K562 (cell line): ENCODE measurements at regions not wholly inside any gene's neighbourhood (a gene's known extent, or its start where the extent isn't known, plus 50 kb on each side); places are given as distances from the start of the nearest gene placed in this dataset.

Experiments used
- ATAC-seq: fragments of 200-7000 bp; cut with Tn5 transposase; 3 replicates; pipeline ENCODE4 v1.9.1; 2020; ENCODE audit warnings: moderate library complexity
- BruUV-seq: library from RNA; stranded (reverse); fragments of 400-500 nt; replicated peaks from 2 replicates; lab custom pipeline; 2021; lab: Mats Ljungman, UMichigan
- CTCF ChIA-PET: fragments of 300-600 bp; formaldehyde crosslinking; extraction: SDS; loops from one replicate; lab custom pipeline; 2021; ENCODE audit warnings: low intra/inter-chr PET ratio; lab: Yijun Ruan, JAX
- POLR2A ChIA-PET: fragments of 300-600, 350-650 bp; sonication (Branson Sonifier 250); formaldehyde crosslinking; extraction: SDS; loops from one replicate; lab custom pipeline; 2021; ENCODE audit warnings: antibody characterized with exemption, inconsistent platforms; lab: Yijun Ruan, JAX
- DNase-seq, 4 experiments: peaks; one replicate each; pipeline versions ENCODE4 v3.0.0 to v3.0.0-alpha.2; 2011 to 2018; ENCODE audit warnings: low spot score in 3 of 4, mixed read lengths in 3 of 4; ENCODE audit errors: extremely low read depth in 1 of 4
- FAIRE-seq: peaks from 2 replicates; lab custom pipeline; 2011; peaks lifted over from hg19 to GRCh38; lab: Jason Lieb, UNC
- H2AFZ ChIP-seq: 2 replicates; pipeline ENCODE4 v1.6.0; 2011; ENCODE audit warnings: low read depth, low read length, control low read depth, inconsistent platforms
- H3K27ac ChIP-seq: fragments of 200-600 bp; 3 replicates; pipeline ENCODE4 v1.8.0; 2011; ENCODE audit warnings: low read depth, mild to moderate bottlenecking, control low read depth, inconsistent platforms, low read length, moderate library complexity, mixed read lengths; ENCODE audit errors: extremely low read depth
- H3K27me3 ChIP-seq, 2 experiments: fragments of 300-600 bp in 1 of 2; 2 replicates in 1 of 2; 3 replicates in 1 of 2; pipeline versions ENCODE4 v1.6.0 to v1.8.0; 2011; ENCODE audit warnings: inconsistent platforms in 2 of 2, low read length in 2 of 2, mild to moderate bottlenecking in 1 of 2, mixed read lengths in 1 of 2, moderate library complexity in 1 of 2; ENCODE audit not compliant: control insufficient read depth in 2 of 2, insufficient read depth in 2 of 2
- H3K36me3 ChIP-seq: fragments of 300-600 bp; 3 replicates; pipeline ENCODE4 v1.8.0; 2011; ENCODE audit warnings: mild to moderate bottlenecking, low read length, inconsistent platforms; ENCODE audit not compliant: control insufficient read depth, insufficient read depth
- H3K4me1 ChIP-seq, 2 experiments: fragments of 200-600 bp in 1 of 2; replicated peaks in 1 of 2; 2 replicates in 1 of 2; 3 replicates in 1 of 2; pipeline versions ENCODE4 v1.5.1 to v1.8.0; 2011; ENCODE audit warnings: inconsistent platforms in 2 of 2, low read length in 2 of 2, mild to moderate bottlenecking in 1 of 2, mixed read lengths in 1 of 2, moderate library complexity in 1 of 2; ENCODE audit not compliant: control insufficient read depth in 2 of 2, insufficient read depth in 2 of 2
- H3K4me2 ChIP-seq: 2 replicates; pipeline ENCODE4 v1.6.1; 2011; ENCODE audit warnings: low read length, control low read depth, inconsistent platforms, mixed read lengths; ENCODE audit not compliant: insufficient read depth
- H3K4me3 ChIP-seq: fragments of 200-600 bp; sonication (generic), shearing (Covaris generic); 2 replicates; pipeline ENCODE4 v1.5.1; 2016; ENCODE audit warnings: control low read depth, inconsistent platforms
- H3K79me2 ChIP-seq: fragments of 200-600 bp; 3 replicates; pipeline ENCODE4 v1.8.0; 2011; ENCODE audit warnings: low read length, inconsistent platforms; ENCODE audit not compliant: control insufficient read depth, insufficient read depth
- H3K9ac ChIP-seq, 2 experiments: 2 replicates each; pipeline versions ENCODE4 v1.6.0 to v1.6.1; 2011; ENCODE audit warnings: low read depth in 2 of 2, low read length in 2 of 2, control low read depth in 1 of 2, inconsistent platforms in 1 of 2, mild to moderate bottlenecking in 1 of 2, mixed read lengths in 1 of 2; ENCODE audit not compliant: insufficient read depth in 1 of 2
- H3K9me1 ChIP-seq: one replicate; pipeline ENCODE4 v1.6.0; 2011; ENCODE audit warnings: inconsistent platforms, mild to moderate bottlenecking, low read length, moderate library complexity; ENCODE audit not compliant: control insufficient read depth, insufficient read depth
- H3K9me3 ChIP-seq: replicated peaks from 2 replicates; pipeline ENCODE4 v1.5.1; 2011; ENCODE audit warnings: low read depth, low read length, inconsistent platforms; ENCODE audit not compliant: control insufficient read depth, insufficient read depth
- H4K20me1 ChIP-seq: replicated peaks from 2 replicates; pipeline ENCODE4 v1.6.1; 2011; ENCODE audit warnings: low read length, inconsistent platforms, mixed read lengths; ENCODE audit not compliant: control insufficient read depth, insufficient read depth
- E2F5 ChIP-seq: sonication (generic); formaldehyde crosslinking; IDR thresholded peaks from 2 replicates; pipeline ENCODE4 v1.8.0; 2022; ENCODE audit warnings: mild to moderate bottlenecking, missing genetic modification reagents
- MEF2D ChIP-seq: conservative IDR thresholded peaks from 2 replicates; pipeline ENCODE4 v1.6.1; 2016; ENCODE audit warnings: low read depth, missing genetic modification characterization, missing compliant biosample characterization
- OTX1 ChIP-seq: fragments of 450-650 bp; formaldehyde crosslinking; IDR thresholded peaks from 2 replicates; pipeline ENCODE4 v1.4.0; 2022; ENCODE audit warnings: mild to moderate bottlenecking
- XRCC3 ChIP-seq: fragments of 450-650 bp; IDR thresholded peaks from 2 replicates; pipeline ENCODE4 v1.6.1; 2017; ENCODE audit warnings: mild to moderate bottlenecking, moderate library complexity
- ZBTB33 ChIP-seq: sonication (generic); formaldehyde crosslinking; IDR thresholded peaks from 2 replicates; pipeline ENCODE4 v1.8.1; 2023; ENCODE audit warnings: mild to moderate bottlenecking, missing genetic modification reagents
- ZKSCAN1 ChIP-seq: fragments of 150-350 bp; IDR thresholded peaks from 2 replicates; pipeline ENCODE4 v1.6.1; 2016; ENCODE audit warnings: low read depth, low read length
- ZNF174 ChIP-seq: fragments of 250-450 bp; sonication (Bioruptor Pico); IDR thresholded peaks from 2 replicates; pipeline ENCODE4 v1.4.0; 2020; ENCODE audit warnings: mild to moderate bottlenecking
- ZNF311 ChIP-seq: fragments of 250-450 bp; sonication (Bioruptor Pico); IDR thresholded peaks from 2 replicates; pipeline ENCODE4 v1.4.0; 2020; ENCODE audit warnings: mild to moderate bottlenecking, moderate library complexity
- ZNF347 ChIP-seq: fragments of 450-650 bp; formaldehyde crosslinking; IDR thresholded peaks from 2 replicates; pipeline ENCODE4 v1.4.0; 2020; ENCODE audit warnings: low read depth, mild to moderate bottlenecking, moderate library complexity
- ZNF609 ChIP-seq: sonication (generic); formaldehyde crosslinking; IDR thresholded peaks from 2 replicates; pipeline ENCODE4 v1.8.1; 2023; ENCODE audit warnings: missing genetic modification reagents, mild to moderate bottlenecking, borderline replicate concordance
- WGBS: fragments of 100-300 bp; shearing (Covaris generic); methylation state at CpG from one replicate; pipeline ENCODE4 v1.1.6; 2016; ENCODE audit warnings: low coverage, mixed read lengths; ENCODE audit not compliant: insufficient coverage; ENCODE audit errors: missing lambda C conversion rate; 5-methylcytosine and 5-hydroxymethylcytosine counted together
- in situ Hi-C: fragments of 300-500 bp; cut with MboI; formaldehyde crosslinking; loops from 4 replicates; pipeline ENCODE4 v1.15.0; 2018; ENCODE audit warnings: inconsistent platforms, mixed read lengths
- intact Hi-C: fragments of 100-400 bp; cut with micrococcal nuclease; formaldehyde crosslinking; loops from 2 replicates; pipeline ENCODE4 v1.14.2; 2022

- Histone ChIP-seq H3K9me1 (no peaks in the 10 kb centered on the region), H3K9me3 (no peaks in the 10 kb centered on the region), H3K4me2 (no peak overlapping the region), H3K36me3 (no peaks in the 10 kb centered on the region), H4K20me1 (no peaks in the 10 kb centered on the region), H2AFZ (no peak overlapping the region), H3K4me1 (no peaks in the 10 kb centered on the region), H3K4me3 (no peak overlapping the region), H3K79me2 (no peaks in the 10 kb centered on the region), H3K27me3 (no peaks in the 10 kb centered on the region), H3K27ac (no peak overlapping the region), H3K9ac (no peak overlapping the region)
- ATAC-seq (no peak), DNase-seq (no peak), FAIRE-seq (no peak)
- 0% methylated on average over 6 of the region's 6 CpGs for WGBS
- in situ Hi-C loops = no loop called here
- BruUV-seq = no TSS peak
- intact Hi-C loops = no loop called here
- TF ChIP-seq ZKSCAN1 (no peak), OTX1 (CRISPR knock-in tag) (no peak), ZNF347 (CRISPR knock-in tag) (no peak), ZNF174 (CRISPR knock-in tag) (no peak), ZBTB33 (no peak), MEF2D (tag) (no peak), XRCC3 (no peak), ZNF311 (no peak), ZNF609 (CRISPR knock-in tag) (no peak), E2F5 (CRISPR knock-in tag) (no peak)
- ChIA-PET POLR2A (interaction anchor here (0.6 to 1.8 kb wide), 2 partner anchors 11 to 52 kb away, joined by 3 to 4 read pairs; no protein-coding TSS in a partner anchor), CTCF (no interaction called here)
Observed at GRCh38 chr1:94299627-94300553, 62.5 kb upstream of the ARHGAP29 start.
